ENCODE measurements at regions not wholly inside any gene's neighbourhood (a gene's known extent, or its start where the extent isn't known, plus 50 kb on each side); places are given as distances from the start of the nearest gene placed in this dataset.

- Histone ChIP-seq H3K27me3 (ENCODE audit: control insufficient read depth, insufficient read depth, low read length) (no peaks in the 10 kb centered on the region), H3K4me1 (ENCODE audit: control insufficient read depth, insufficient read depth, low read length) (peaks cover 14% of the 10 kb centered on the region), H3K9me3 (ENCODE audit: control insufficient read depth, insufficient read depth, low read length) (peaks cover 17% of the 10 kb centered on the region), H3K27ac (ENCODE audit: low read length) (no peak overlapping the region), H3K4me3 (ENCODE audit: low read length) (no peak overlapping the region), H3K36me3 (ENCODE audit: control insufficient read depth, insufficient read depth, low read length) (no peaks in the 10 kb centered on the region)
- Mint-ChIP-seq H3K27me3 (ENCODE audit: low read depth in 2 of 2) (peaks cover 5 to 13% of the 10 kb centered on the region in 2 donors), H3K4me1 (no peaks in the 10 kb centered on the region), H3K9me3 (peaks cover 6 to 8% of the 10 kb centered on the region in 2 donors), H3K4me3 (no peak overlapping the region), H3K36me3 (peaks cover 15% of the 10 kb centered on the region), H3K27ac (no peak overlapping the region)
- ATAC-seq: no peak
- intact Hi-C loops (cut with micrococcal nuclease): no loop called here
- no peak for TF ChIP-seq CTCF (IDR thresholded peaks at IDR 0.05)
- no peak for DNase-seq
Observed at GRCh38 chr20:1824181-1824580, 71.0 kb upstream of the SIRPA start.

GRCh38 chr20:1823450-1823844 is 71.8 kb upstream of the SIRPA start:
- peaks cover 5 to 17% of the 10 kb centered on the region in 2 donors for H3K27me3 Mint-ChIP-seq (ENCODE audit: low read depth in 2 of 2)
- no peaks in the 10 kb centered on the region for H3K4me1 Mint-ChIP-seq
- WGBS (ENCODE audit: insufficient coverage): 76% methylated on average over 5 of the region's 5 CpGs
- Histone ChIP-seq H3K27ac (ENCODE audit: low read length) (no peak overlapping the region), H3K4me3 (ENCODE audit: low read length) (no peak overlapping the region), H3K36me3 (ENCODE audit: control insufficient read depth, insufficient read depth, low read length) (no peaks in the 10 kb centered on the region), H3K9me3 (ENCODE audit: control insufficient read depth, insufficient read depth, low read length) (peaks cover 17% of the 10 kb centered on the region), H3K27me3 (ENCODE audit: control insufficient read depth, insufficient read depth, low read length) (no peaks in the 10 kb centered on the region), H3K4me1 (ENCODE audit: control insufficient read depth, insufficient read depth, low read length) (peaks cover 19% of the 10 kb centered on the region)
- no peak for DNase-seq
- H3K9me3 Mint-ChIP-seq: peaks cover 6 to 8% of the 10 kb centered on the region in 2 donors
- ATAC-seq: no peak
- no peak for TF ChIP-seq CTCF (IDR thresholded peaks at IDR 0.05)
- peaks cover 15% of the 10 kb centered on the region for H3K36me3 Mint-ChIP-seq
- intact Hi-C loops (cut with micrococcal nuclease): no loop called here
- H3K27ac Mint-ChIP-seq: no peak overlapping the region
- no peak overlapping the region for H3K4me3 Mint-ChIP-seq

- Mint-ChIP-seq H3K36me3 (peaks cover 15% of the 10 kb centered on the region), H3K4me1 (no peaks in the 10 kb centered on the region), H3K4me3 (no peak overlapping the region), H3K27me3 (ENCODE audit: low read depth in 2 of 2) (peaks cover 5 to 22% of the 10 kb centered on the region in 2 donors), H3K9me3 (peaks cover 6 to 8% of the 10 kb centered on the region in 2 donors), H3K27ac (no peak overlapping the region)
- ATAC-seq: no peak
- Histone ChIP-seq H3K27ac (ENCODE audit: low read length) (no peak overlapping the region), H3K27me3 (ENCODE audit: control insufficient read depth, insufficient read depth, low read length) (no peaks in the 10 kb centered on the region), H3K4me3 (ENCODE audit: low read length) (no peak overlapping the region), H3K9me3 (ENCODE audit: control insufficient read depth, insufficient read depth, low read length) (peaks cover 17% of the 10 kb centered on the region), H3K4me1 (ENCODE audit: control insufficient read depth, insufficient read depth, low read length) (peaks cover 23% of the 10 kb centered on the region), H3K36me3 (ENCODE audit: control insufficient read depth, insufficient read depth, low read length) (no peaks in the 10 kb centered on the region)
- TF ChIP-seq CTCF (IDR thresholded peaks at IDR 0.05): no peak
- no peak for DNase-seq
- intact Hi-C loops (cut with micrococcal nuclease): no loop called here
- WGBS (ENCODE audit: insufficient coverage): 85% methylated on average over 2 of the region's 4 CpGs
Observed at GRCh38 chr20:1822564-1823449, 72.4 kb upstream of the SIRPA start.

Measured in natural killer cell (primary cell).